ENCODE measurements at regions not wholly inside any gene's neighbourhood (a gene's known extent, or its start where the extent isn't known, plus 50 kb on each side); places are given as distances from the start of the nearest gene placed in this dataset.

- Histone ChIP-seq H4K91ac (ENCODE audit: insufficient read length, low read depth, low read length) (no peak overlapping the region), H3K14ac (ENCODE audit: insufficient read depth, low read length) (no peak overlapping the region), H2BK120ac (ENCODE audit: low read depth, low read length, poor library complexity, severe bottlenecking) (no peak overlapping the region), H3K4me2 (ENCODE audit: insufficient read depth, insufficient read length, low read length) (no peak overlapping the region), H3K9me3 (ENCODE audit: control insufficient read depth, low read depth, low read length) (no peaks in the 10 kb centered on the region), H3K27ac (ENCODE audit: insufficient read length, low read depth, low read length) (no peak overlapping the region), H2BK12ac (ENCODE audit: insufficient read length, low read depth, low read length) (no peak overlapping the region), H3T11ph (ENCODE audit: low read length) (no peak overlapping the region), H2AK5ac (ENCODE audit: insufficient read length, low read length) (no peak overlapping the region), H3K18ac (ENCODE audit: insufficient read length, low read depth, low read length) (no peak overlapping the region), H4K5ac (ENCODE audit: insufficient read length, low read depth, low read length) (no peak overlapping the region), H3K27me3 (ENCODE audit: insufficient read depth, low read length) (no peaks in the 10 kb centered on the region), H3K9ac (ENCODE audit: extremely low read depth, insufficient read length, low read length) (no peak overlapping the region), H3K56ac (ENCODE audit: insufficient read length, low read depth, low read length) (no peak overlapping the region), H3K4ac (ENCODE audit: low read depth, low read length) (no peak overlapping the region), H3K79me1 (ENCODE audit: insufficient read depth, low read depth, low read length, poor library complexity, severe bottlenecking) (no peaks in the 10 kb centered on the region), H3K4me1 (ENCODE audit: insufficient read depth, low read length) (no peaks in the 10 kb centered on the region), H4K8ac (replicated peaks; ENCODE audit: insufficient read length, low read depth, low read length) (no peak overlapping the region), H2AFZ (ENCODE audit: low read length) (no peak overlapping the region), H2BK5ac (ENCODE audit: insufficient read length, low read length) (no peak overlapping the region), H4K20me1 (ENCODE audit: control insufficient read depth, insufficient read depth, insufficient read length) (no peaks in the 10 kb centered on the region), H2BK15ac (ENCODE audit: low read depth, low read length) (no peak overlapping the region), H3K23ac (ENCODE audit: insufficient read length, low read depth, low read length) (no peak overlapping the region), H3K79me2 (ENCODE audit: insufficient read depth, low read length) (no peaks in the 10 kb centered on the region), H3K23me2 (ENCODE audit: insufficient read length, low read depth, low read length, poor library complexity, severe bottlenecking) (no peaks in the 10 kb centered on the region), H2BK20ac (ENCODE audit: low read depth, low read length, poor library complexity, severe bottlenecking) (no peak overlapping the region)
- Mint-ChIP-seq H3K36me3 (ENCODE audit: insufficient read depth in 1 of 3, low read depth in 3 of 3) (no peaks in the 10 kb centered on the region), H3K27me3 (ENCODE audit: low read depth) (no peaks in the 10 kb centered on the region), H3K4me3 (no peak overlapping the region), H3K4me1 (peaks cover 4 to 8% of the 10 kb centered on the region in 2 experiments; a peak in 2 of 4 replicates), H3K27ac (no peak overlapping the region), H3K9me3 (no peaks in the 10 kb centered on the region)
- WGBS (ENCODE audit: extremely low coverage, insufficient read length, low lambda C conversion rate), result no CpG with 5 or more reads among the region's 9 CpGs
- TF ChIP-seq CTCF (conservative IDR thresholded peaks at IDR 0.05), result no peak
- no peak for DNase-seq
Observed at GRCh38 chr13:109376936-109377335, 409.4 kb downstream of the IRS2 start.

Data from H9 (cell line).